GM23338 (cell line): ENCODE measurements at regions not wholly inside any gene's neighbourhood (a gene's known extent, or its start where the extent isn't known, plus 50 kb on each side); places are given as distances from the start of the nearest gene placed in this dataset.

Source experiments
- ATAC-seq: fragments of 200-7000 bp; cut with Tn5 transposase; 3 replicates; pipeline ENCODE4 v1.9.1; 2020
- DNase-seq: peaks from one replicate; pipeline ENCODE4 v3.0.0-alpha.2; 2015; ENCODE audit warnings: low spot score
- H2AFZ ChIP-seq: fragments of 200-600 bp; sonication (generic); 2 replicates; pipeline ENCODE4 v1.8.0; 2016; ENCODE audit warnings: antibody characterized with exemption, mild to moderate bottlenecking, moderate library complexity
- H3F3A ChIP-seq: fragments of 200-600 bp; sonication (generic); replicated peaks from 2 replicates; pipeline ENCODE4 v1.8.0; 2017; ENCODE audit warnings: antibody characterized with exemption, mixed run types, low read depth
- H3K27ac ChIP-seq: fragments of 200-600 bp; sonication (generic); 2 replicates; pipeline ENCODE4 v1.6.1; 2016; ENCODE audit warnings: low read depth
- H3K27me3 ChIP-seq: fragments of 200-600 bp; sonication (generic); 2 replicates; pipeline ENCODE4 v1.8.0; 2016; ENCODE audit warnings: mild to moderate bottlenecking, mixed run types, moderate library complexity; ENCODE audit not compliant: insufficient read depth
- H3K36me3 ChIP-seq: fragments of 200-600 bp; sonication (generic); 2 replicates; pipeline ENCODE4 v1.8.0; 2016; ENCODE audit warnings: mild to moderate bottlenecking; ENCODE audit not compliant: insufficient read depth
- H3K4me1 ChIP-seq: fragments of 200-600 bp; sonication (generic); 2 replicates; pipeline ENCODE4 v1.8.0; 2016; ENCODE audit warnings: mild to moderate bottlenecking, moderate library complexity; ENCODE audit not compliant: insufficient read depth
- H3K4me2 ChIP-seq: fragments of 200-600 bp; sonication (generic); 2 replicates; pipeline ENCODE4 v1.7.1; 2017; ENCODE audit warnings: mixed run types
- H3K4me3 ChIP-seq: fragments of 200-600 bp; sonication (generic); 2 replicates; pipeline ENCODE4 v1.6.1; 2016; ENCODE audit warnings: mixed run types
- H3K79me2 ChIP-seq: fragments of 200-600 bp; sonication (generic); replicated peaks from 2 replicates; pipeline ENCODE4 v1.8.0; 2017; ENCODE audit warnings: mild to moderate bottlenecking; ENCODE audit not compliant: insufficient read depth
- H3K9me2 ChIP-seq: fragments of 200-600 bp; sonication (generic); 2 replicates; pipeline ENCODE4 v1.8.0; 2017; ENCODE audit not compliant: insufficient read depth
- H4K20me1 ChIP-seq: fragments of 200-600 bp; sonication (generic); replicated peaks from 2 replicates; pipeline ENCODE4 v1.8.0; 2017; ENCODE audit warnings: mild to moderate bottlenecking; ENCODE audit not compliant: insufficient read depth
- H3K27ac Mint-ChIP-seq: 2 replicates; pipeline ENCODE4 v1.8.0; 2020; ENCODE audit warnings: inconsistent platforms, mild to moderate bottlenecking, moderate library complexity, mixed read lengths
- H3K27me3 Mint-ChIP-seq: 3 replicates; pipeline ENCODE4 v1.8.0; 2022; ENCODE audit warnings: low read depth, mild to moderate bottlenecking, moderate library complexity, mixed read lengths, inconsistent platforms; ENCODE audit not compliant: insufficient read depth, poor library complexity
- H3K36me3 Mint-ChIP-seq: 3 replicates; pipeline ENCODE4 v1.8.0; 2021; ENCODE audit warnings: low read depth, mild to moderate bottlenecking, inconsistent platforms, moderate library complexity, mixed read lengths
- H3K4me1 Mint-ChIP-seq: 3 replicates; pipeline ENCODE4 v1.8.0; 2020; ENCODE audit warnings: mild to moderate bottlenecking, inconsistent platforms, mixed read lengths
- H3K4me3 Mint-ChIP-seq: 3 replicates; pipeline ENCODE4 v1.8.0; 2021; ENCODE audit warnings: moderate library complexity, mild to moderate bottlenecking, inconsistent platforms, mixed read lengths
- H3K9me3 Mint-ChIP-seq: 3 replicates; pipeline ENCODE4 v1.8.0; 2020; ENCODE audit warnings: moderate library complexity, mild to moderate bottlenecking, inconsistent platforms, mixed read lengths
- CREB1 ChIP-seq: fragments of 250-450 bp; sonication (Bioruptor Pico); IDR thresholded peaks from 2 replicates; pipeline ENCODE4 v1.5.0; 2020; ENCODE audit warnings: low read depth, mild to moderate bottlenecking, moderate library complexity
- CTCF ChIP-seq, 2 experiments: fragments of 200-600 bp in 1 of 2; sonication (generic) in 1 of 2; conservative IDR thresholded peaks; 2 replicates each; pipeline versions ENCODE4 v1.5.1 to v1.6.1; 2016 to 2017; ENCODE audit warnings: antibody characterized with exemption in 2 of 2, low read depth in 2 of 2, mild to moderate bottlenecking in 2 of 2, moderate library complexity in 1 of 2
- ETS1 ChIP-seq: IDR thresholded peaks from 2 replicates; pipeline ENCODE4 v1.6.1; 2016; ENCODE audit warnings: antibody characterized with exemption
- EZH2 ChIP-seq: fragments of 200-600 bp; sonication (generic); IDR thresholded peaks from one replicate; pipeline ENCODE4 v1.8.0; 2017; ENCODE audit warnings: antibody characterized with exemption, mild to moderate bottlenecking, low read depth; ENCODE audit not compliant: unreplicated experiment
- EZH2phosphoT487 ChIP-seq: fragments of 200-600 bp; sonication (generic); IDR thresholded peaks from one replicate; pipeline ENCODE4 v1.8.1; 2018; ENCODE audit warnings: antibody characterized with exemption; ENCODE audit not compliant: unreplicated experiment
- NANOG ChIP-seq: IDR thresholded peaks from 2 replicates; pipeline ENCODE4 v1.6.1; 2016; ENCODE audit warnings: antibody characterized with exemption, borderline replicate concordance
- POLR2AphosphoS5 ChIP-seq: IDR thresholded peaks from 2 replicates; pipeline ENCODE4 v1.6.1; 2016; ENCODE audit warnings: antibody characterized with exemption, low read depth
- REST ChIP-seq: IDR thresholded peaks from one replicate; pipeline ENCODE4 v1.6.1; 2018; ENCODE audit warnings: antibody characterized with exemption; ENCODE audit not compliant: unreplicated experiment
- STAT1 ChIP-seq: IDR thresholded peaks from one replicate; pipeline ENCODE4 v1.6.1; 2016; ENCODE audit warnings: antibody characterized with exemption; ENCODE audit not compliant: unreplicated experiment
- ZNF331 ChIP-seq: fragments of 250-450 bp; sonication (Bioruptor Pico); IDR thresholded peaks from 2 replicates; pipeline ENCODE4 v1.5.0; 2020; ENCODE audit warnings: low read depth, mild to moderate bottlenecking, moderate library complexity

- no peak overlapping the region for H3K27ac Mint-ChIP-seq
- H2AFZ ChIP-seq, result no peak overlapping the region
These were observed 80.1 kb upstream of the OSBPL8 start for GRCh38 chr12:76639646-76640045.

More at GRCh38 chr12:76639646-76640045, 80.1 kb upstream of the OSBPL8 start:
- H3K4me3 Mint-ChIP-seq, result no peak overlapping the region
- peaks cover 8% of the 10 kb centered on the region for H3K4me1 Mint-ChIP-seq
- no peak overlapping the region for H3K27ac ChIP-seq
- TF ChIP-seq EZH2, result no peak
- no peak for TF ChIP-seq ZNF331 (CRISPR knock-in tag)
- TF ChIP-seq ETS1, result no peak
- no peak for TF ChIP-seq CTCF (conservative IDR thresholded peaks at IDR 0.05; ENCODE audit: low read depth in 2 of 2)
- TF ChIP-seq STAT1, result no peak
- no peak for TF ChIP-seq CREB1 (CRISPR knock-in tag)
- TF ChIP-seq NANOG, result no peak
- TF ChIP-seq REST, result no peak
- TF ChIP-seq EZH2phosphoT487, result no peak
- no peak for TF ChIP-seq POLR2AphosphoS5
- no peaks in the 10 kb centered on the region for H3K9me2 ChIP-seq
- peaks cover 9% of the 10 kb centered on the region for H3K27me3 Mint-ChIP-seq
- H3K36me3 ChIP-seq, result no peaks in the 10 kb centered on the region; the same call in 1 of the 2 replicates
- no peaks in the 10 kb centered on the region for H4K20me1 ChIP-seq
- peak; percentile 60; the same call in 2 of the 3 replicates for ATAC-seq
- no peak for DNase-seq
- H3K4me3 ChIP-seq, result no peak overlapping the region
- no peaks in the 10 kb centered on the region for H3F3A ChIP-seq
- H3K4me2 ChIP-seq, result no peak overlapping the region
- no peaks in the 10 kb centered on the region for H3K79me2 ChIP-seq
- no peaks in the 10 kb centered on the region; the same call in 2 of the 3 replicates for H3K9me3 Mint-ChIP-seq
- no peaks in the 10 kb centered on the region for H3K27me3 ChIP-seq
- no peaks in the 10 kb centered on the region for H3K36me3 Mint-ChIP-seq
- peaks cover 8% of the 10 kb centered on the region; the same call in 1 of the 2 replicates for H3K4me1 ChIP-seq
